Inferior parietal cortex (tissue), 1 donor: ENCODE measurements at regions not wholly inside any gene's neighbourhood (a gene's known extent, or its start where the extent isn't known, plus 50 kb on each side); places are given as distances from the start of the nearest gene placed in this dataset.

Source experiments
- DNase-seq: peaks from one replicate; pipeline ENCODE4 v3.0.0-alpha.2; 2016; ENCODE audit errors: extremely low spot score

- DNase-seq = no peak
Measured at GRCh38 chr10:44476409-44477045, 91.6 kb upstream of the CXCL12 start.

GRCh38 chr10:44477046-44477425 is 92.1 kb upstream of the CXCL12 start:
- no peak for DNase-seq

- no peak for DNase-seq
Measured at GRCh38 chr10:44478040-44478439, 93.1 kb upstream of the CXCL12 start.

- peak; percentile 9 for DNase-seq
Measured at GRCh38 chr10:44478876-44479705, 94.2 kb upstream of the CXCL12 start.

- no peak for DNase-seq
Measured at GRCh38 chr10:44492678-44493077, 107.8 kb upstream of the CXCL12 start.

GRCh38 chr10:44498222-44498621 is 113.3 kb upstream of the CXCL12 start:
- no peak for DNase-seq

- DNase-seq = no peak
Measured at GRCh38 chr10:44500451-44500850, 115.6 kb upstream of the CXCL12 start.

- no peak for DNase-seq
Measured at GRCh38 chr10:44506386-44506785, 121.5 kb upstream of the CXCL12 start.

GRCh38 chr10:44510379-44511115 is 125.7 kb upstream of the CXCL12 start:
- DNase-seq = no peak

GRCh38 chr10:44511166-44511565 is 126.3 kb upstream of the CXCL12 start:
- no peak for DNase-seq

- DNase-seq = no peak
Measured at GRCh38 chr10:44511601-44512000, 126.7 kb upstream of the CXCL12 start.

- no peak for DNase-seq
Measured at GRCh38 chr10:44512431-44513022, 127.6 kb upstream of the CXCL12 start.

GRCh38 chr10:44513591-44513990 is 128.7 kb upstream of the CXCL12 start:
- DNase-seq = no peak

- DNase-seq = no peak
Measured at GRCh38 chr10:44516891-44517290, 132.0 kb upstream of the CXCL12 start.

- no peak for DNase-seq
Measured at GRCh38 chr10:44517635-44518034, 132.7 kb upstream of the CXCL12 start.

GRCh38 chr10:44519361-44519760 is 134.5 kb upstream of the CXCL12 start:
- no peak for DNase-seq

GRCh38 chr10:44520651-44521050 is 135.8 kb upstream of the CXCL12 start:
- DNase-seq = no peak

GRCh38 chr10:44539178-44539577 is 154.3 kb upstream of the CXCL12 start:
- no peak for DNase-seq

GRCh38 chr10:44552726-44553125 is 167.8 kb upstream of the CXCL12 start:
- DNase-seq = no peak

- no peak for DNase-seq
Measured at GRCh38 chr10:44557596-44558191, 172.8 kb upstream of the CXCL12 start.

- no peak for DNase-seq
Measured at GRCh38 chr10:44558521-44558920, 173.6 kb upstream of the CXCL12 start.

- no peak for DNase-seq
Measured at GRCh38 chr10:44564361-44564760, 179.5 kb upstream of the CXCL12 start.
